ENCODE measurements at regions not wholly inside any gene's neighbourhood (a gene's known extent, or its start where the extent isn't known, plus 50 kb on each side); places are given as distances from the start of the nearest gene placed in this dataset.

DNA sequence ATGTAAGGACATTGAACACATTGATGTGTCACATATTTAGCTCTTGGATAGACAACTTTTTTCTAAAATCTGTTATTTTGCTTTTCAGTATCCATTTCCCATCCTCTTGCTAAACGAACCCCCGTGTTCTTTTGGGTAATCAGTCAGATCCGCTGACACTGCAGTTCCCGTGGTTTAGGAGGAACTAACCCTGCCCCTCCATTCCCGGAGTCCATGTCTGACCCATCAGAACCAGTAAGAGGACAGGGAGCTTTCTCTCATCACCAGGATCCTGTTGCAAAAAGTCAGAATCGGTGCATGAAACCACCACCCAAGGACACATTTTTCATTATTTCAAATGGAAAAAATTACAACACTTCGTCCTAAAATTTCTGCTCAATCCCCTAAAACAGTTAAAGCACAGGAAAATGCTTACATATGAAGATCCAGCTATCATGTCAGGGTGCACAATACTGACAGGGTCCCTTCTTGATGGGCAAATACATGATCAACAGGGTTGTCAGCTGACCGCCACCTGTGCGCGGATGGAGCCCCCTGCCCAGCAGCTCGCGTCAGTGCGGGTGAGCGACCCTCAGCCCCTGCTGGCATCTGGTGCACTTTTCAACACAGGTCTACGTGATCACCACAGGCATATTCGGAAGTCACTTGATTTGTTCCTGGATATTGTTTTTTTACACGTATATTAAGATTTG, 276.8 kb downstream of the ADGRD1 start:
- TF ChIP-seq POLR2A (IDR thresholded peaks at IDR 0.05) = no peak
- TF ChIP-seq, protein P1, sequence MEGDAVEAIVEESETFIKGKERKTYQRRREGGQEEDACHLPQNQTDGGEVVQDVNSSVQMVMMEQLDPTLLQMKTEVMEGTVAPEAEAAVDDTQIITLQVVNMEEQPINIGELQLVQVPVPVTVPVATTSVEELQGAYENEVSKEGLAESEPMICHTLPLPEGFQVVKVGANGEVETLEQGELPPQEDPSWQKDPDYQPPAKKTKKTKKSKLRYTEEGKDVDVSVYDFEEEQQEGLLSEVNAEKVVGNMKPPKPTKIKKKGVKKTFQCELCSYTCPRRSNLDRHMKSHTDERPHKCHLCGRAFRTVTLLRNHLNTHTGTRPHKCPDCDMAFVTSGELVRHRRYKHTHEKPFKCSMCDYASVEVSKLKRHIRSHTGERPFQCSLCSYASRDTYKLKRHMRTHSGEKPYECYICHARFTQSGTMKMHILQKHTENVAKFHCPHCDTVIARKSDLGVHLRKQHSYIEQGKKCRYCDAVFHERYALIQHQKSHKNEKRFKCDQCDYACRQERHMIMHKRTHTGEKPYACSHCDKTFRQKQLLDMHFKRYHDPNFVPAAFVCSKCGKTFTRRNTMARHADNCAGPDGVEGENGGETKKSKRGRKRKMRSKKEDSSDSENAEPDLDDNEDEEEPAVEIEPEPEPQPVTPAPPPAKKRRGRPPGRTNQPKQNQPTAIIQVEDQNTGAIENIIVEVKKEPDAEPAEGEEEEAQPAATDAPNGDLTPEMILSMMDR (IDR thresholded peaks at IDR 0.05) = no peak
